HL-60 (cell line): ENCODE measurements at regions not wholly inside any gene's neighbourhood (a gene's known extent, or its start where the extent isn't known, plus 50 kb on each side); places are given as distances from the start of the nearest gene placed in this dataset.

Source experiments
- CTCF ChIP-seq: IDR thresholded peaks from one replicate; pipeline ENCODE4 v1.5.1; 2011; ENCODE audit warnings: low read length, control low read depth, inconsistent platforms; ENCODE audit not compliant: insufficient read depth
- POLR2AphosphoS5 ChIP-seq: IDR thresholded peaks from 2 replicates; pipeline ENCODE4 v1.6.1; 2012; ENCODE audit warnings: low read depth

- TF ChIP-seq POLR2AphosphoS5 = no peak
- no peak for TF ChIP-seq CTCF
Measured at GRCh38 chr10:90417476-90418210, 440.2 kb downstream of the HTR7 start.
